Right cardiac atrium (tissue), 5 donors: ENCODE measurements at regions not wholly inside any gene's neighbourhood (a gene's known extent, or its start where the extent isn't known, plus 50 kb on each side); places are given as distances from the start of the nearest gene placed in this dataset.

Source experiments
- ATAC-seq, 2 donors: fragments of 200-7000 bp; cut with Tn5 transposase; one replicate each; pipeline versions ENCODE4 v1.8.0 to v1.9.1; 2020; ENCODE audit warnings: moderate library complexity in 2 of 2, mild to moderate bottlenecking in 1 of 2
- DNase-seq, 3 donors: peaks; one replicate each; pipeline ENCODE4 v3.0.0-alpha.2; 2020
- H3K27ac ChIP-seq: one replicate; pipeline ENCODE4 v1.5.1; 2013; ENCODE audit warnings: mild to moderate bottlenecking, low read length, control low read depth, moderate library complexity
- H3K27me3 ChIP-seq: one replicate; pipeline ENCODE4 v1.6.1; 2013; ENCODE audit not compliant: control insufficient read depth, insufficient read depth
- H3K4me1 ChIP-seq: one replicate; pipeline ENCODE4 v1.6.1; 2013; ENCODE audit warnings: low read length; ENCODE audit not compliant: control insufficient read depth, insufficient read depth
- H3K4me3 ChIP-seq: one replicate; pipeline ENCODE4 v1.5.1; 2013; ENCODE audit warnings: low read length, control low read depth
- H3K9me3 ChIP-seq: one replicate; pipeline ENCODE4 v1.6.1; 2013; ENCODE audit warnings: low read length; ENCODE audit not compliant: control insufficient read depth
- WGBS: extraction: QIAGEN DNeasy Blood & Tissue Kit; methylation state at CpG from one replicate; pipeline ENCODE4 v1.1.7; 2013; 5-methylcytosine and 5-hydroxymethylcytosine counted together
- intact Hi-C, 4 donors: fragments of 100-400 bp; cut with DNase I; formaldehyde crosslinking; loops; one replicate each; pipeline versions ENCODE4 v1.11.0 to v1.14.0; 2022 to 2023
- donor health status: healthy with polysubstance abuse.
- donor health status: DM: no; HTN: yes; CAD: no.
- donor health status: DM: no; HTN: no; CAD: no.
- donor health status: DM: no; HTN: yes; CAD: no; lungs with severe emphysema.
- donor health status: DM: yes; HTN: yes; CAD: no.

GRCh38 chr20:57053067-57053466 lies 213.4 kb downstream of the BMP7 start:
- ATAC-seq (no peak), DNase-seq (no peak)
- Histone ChIP-seq H3K4me3 (no peak overlapping the region), H3K27me3 (no peaks in the 10 kb centered on the region), H3K27ac (no peak overlapping the region), H3K4me1 (no peaks in the 10 kb centered on the region), H3K9me3 (no peaks in the 10 kb centered on the region)
- intact Hi-C loops: no loop called here
- WGBS: 89% methylated on average over 5 of the region's 5 CpGs

DNA sequence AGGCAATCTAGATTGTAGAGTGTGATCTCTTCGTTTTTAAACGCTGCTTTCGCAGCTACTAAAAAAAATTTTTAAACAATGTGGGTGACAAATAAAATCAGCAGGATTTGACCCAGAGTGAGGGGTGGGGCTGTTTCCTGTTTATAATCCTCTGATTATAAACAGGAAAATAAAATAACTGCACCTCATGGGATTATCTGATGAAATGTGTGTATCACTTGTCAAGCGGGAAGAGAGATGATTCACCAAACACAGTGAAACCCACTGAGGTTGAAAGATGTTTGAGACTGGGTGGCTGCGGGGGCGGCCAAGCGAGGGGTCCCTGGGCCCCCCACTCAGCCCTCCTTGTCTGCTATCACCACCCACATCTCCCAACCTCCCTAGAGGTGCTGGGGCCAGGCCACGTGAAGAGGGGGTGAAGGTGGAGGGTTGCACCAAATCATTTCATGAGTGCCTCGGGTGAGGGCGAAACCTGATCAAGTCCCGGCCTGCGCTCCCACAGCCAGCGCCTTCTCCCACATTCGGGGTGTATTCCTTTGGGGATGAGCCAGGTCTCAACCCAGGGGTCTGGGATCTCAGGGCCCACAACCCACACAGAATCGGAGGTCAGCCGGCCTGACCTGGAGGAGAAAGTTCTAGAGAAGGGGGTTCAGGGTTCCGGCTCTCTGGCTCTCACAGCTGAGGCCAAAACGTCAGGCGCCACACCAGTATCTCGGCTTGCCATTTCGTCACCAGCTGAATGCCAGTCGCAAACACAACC lies 212.5 kb downstream of the BMP7 start:
- ATAC-seq: no peak
- WGBS: 81% methylated on average over 22 of the region's 22 CpGs
- no peak overlapping the region for H3K27ac ChIP-seq

DNA sequence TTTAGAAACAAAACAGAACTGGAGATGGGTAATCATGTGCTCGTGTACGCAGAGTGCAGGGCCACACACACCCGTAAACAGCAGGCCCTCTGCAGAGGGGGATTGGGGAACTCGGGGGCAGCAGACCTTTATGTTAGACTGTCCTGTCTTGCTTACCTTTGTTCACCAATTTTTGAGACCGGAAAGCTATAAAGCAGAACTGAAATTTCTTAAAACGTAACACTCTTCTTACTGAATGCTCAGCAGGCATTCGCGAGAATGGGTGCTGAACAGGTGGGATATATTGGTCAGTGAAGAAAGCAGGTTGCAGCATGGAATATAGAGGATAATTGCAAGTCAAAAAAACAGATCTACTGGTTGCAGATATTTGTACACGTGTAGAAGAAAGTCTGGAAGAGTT lies 211.1 kb downstream of the BMP7 start:
- no peaks in the 10 kb centered on the region for H3K9me3 ChIP-seq
- no peak overlapping the region for H3K27ac ChIP-seq
- DNase-seq (no peak), ATAC-seq (no peak)
- no peak overlapping the region for H3K4me3 ChIP-seq
- 74% methylated on average over 9 of the region's 9 CpGs for WGBS
- no peaks in the 10 kb centered on the region for H3K4me1 ChIP-seq
- no peaks in the 10 kb centered on the region for H3K27me3 ChIP-seq
- intact Hi-C loops: no loop called here

More for the DNA sequence above, 212.5 kb downstream of the BMP7 start:
- intact Hi-C loops: no loop called here
- Histone ChIP-seq H3K4me3 (no peak overlapping the region), H3K27me3 (no peaks in the 10 kb centered on the region), H3K4me1 (no peaks in the 10 kb centered on the region), H3K9me3 (no peaks in the 10 kb centered on the region)
- no peak for DNase-seq

DNA sequence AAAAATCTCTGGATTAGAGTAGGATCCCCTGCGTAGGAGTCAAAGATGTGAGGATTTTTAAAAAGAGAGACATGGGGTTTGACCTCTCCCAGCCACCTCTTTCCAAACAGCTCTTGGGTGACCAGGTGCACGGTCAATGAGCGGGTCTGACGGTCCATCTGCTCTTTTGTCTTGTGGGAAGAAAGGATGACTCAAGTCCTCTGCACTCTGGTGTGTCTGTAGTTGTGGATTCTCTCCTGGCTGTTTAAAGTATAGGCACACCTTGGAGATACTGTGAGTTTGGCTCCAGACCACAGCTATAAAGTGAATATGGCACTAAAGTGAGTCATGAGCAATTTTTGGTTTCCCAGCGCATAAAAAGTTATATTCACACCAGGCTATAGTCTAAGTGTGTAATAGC lies 209.8 kb downstream of the BMP7 start:
- Histone ChIP-seq H3K27ac (no peak overlapping the region), H3K4me3 (no peak overlapping the region), H3K9me3 (no peaks in the 10 kb centered on the region), H3K27me3 (no peaks in the 10 kb centered on the region), H3K4me1 (no peaks in the 10 kb centered on the region)
- intact Hi-C loops: no loop called here
- no peak for ATAC-seq
- WGBS: 91% methylated on average over 5 of the region's 5 CpGs
- no peak for DNase-seq

GRCh38 chr20:57059055-57059596 lies 207.3 kb downstream of the BMP7 start:
- 76% methylated on average over 4 of the region's 4 CpGs for WGBS
- Histone ChIP-seq H3K27ac (no peak overlapping the region), H3K4me3 (no peak overlapping the region), H3K27me3 (no peaks in the 10 kb centered on the region), H3K4me1 (no peaks in the 10 kb centered on the region), H3K9me3 (no peaks in the 10 kb centered on the region)
- intact Hi-C loops: no loop called here
- DNase-seq (no peak), ATAC-seq (no peak)

GRCh38 chr20:57060407-57061050 lies 205.9 kb downstream of the BMP7 start:
- Histone ChIP-seq H3K27me3 (no peaks in the 10 kb centered on the region), H3K4me1 (no peaks in the 10 kb centered on the region), H3K27ac (no peak overlapping the region), H3K9me3 (no peaks in the 10 kb centered on the region), H3K4me3 (no peak overlapping the region)
- DNase-seq (no peak), ATAC-seq (no peak)
- 66% methylated on average over 8 of the region's 8 CpGs for WGBS
- intact Hi-C loops: no loop called here

- Histone ChIP-seq H3K27ac (no peak overlapping the region), H3K4me1 (no peaks in the 10 kb centered on the region), H3K9me3 (no peaks in the 10 kb centered on the region), H3K4me3 (no peak overlapping the region), H3K27me3 (no peaks in the 10 kb centered on the region)
- intact Hi-C loops: no loop called here
- ATAC-seq: no peak
- DNase-seq: no peak
- 35% methylated on average over 14 of the region's 14 CpGs for WGBS
Observed at GRCh38 chr20:57061051-57061900, 205.2 kb downstream of the BMP7 start.

- Histone ChIP-seq H3K4me1 (no peaks in the 10 kb centered on the region), H3K4me3 (no peak overlapping the region), H3K27me3 (no peaks in the 10 kb centered on the region), H3K27ac (no peak overlapping the region), H3K9me3 (no peaks in the 10 kb centered on the region)
- WGBS: 78% methylated on average over 4 of the region's 4 CpGs
- ATAC-seq: no peak
- DNase-seq: no peak
- intact Hi-C loops: no loop called here
Observed at GRCh38 chr20:57062241-57062640, 204.2 kb downstream of the BMP7 start.

DNA sequence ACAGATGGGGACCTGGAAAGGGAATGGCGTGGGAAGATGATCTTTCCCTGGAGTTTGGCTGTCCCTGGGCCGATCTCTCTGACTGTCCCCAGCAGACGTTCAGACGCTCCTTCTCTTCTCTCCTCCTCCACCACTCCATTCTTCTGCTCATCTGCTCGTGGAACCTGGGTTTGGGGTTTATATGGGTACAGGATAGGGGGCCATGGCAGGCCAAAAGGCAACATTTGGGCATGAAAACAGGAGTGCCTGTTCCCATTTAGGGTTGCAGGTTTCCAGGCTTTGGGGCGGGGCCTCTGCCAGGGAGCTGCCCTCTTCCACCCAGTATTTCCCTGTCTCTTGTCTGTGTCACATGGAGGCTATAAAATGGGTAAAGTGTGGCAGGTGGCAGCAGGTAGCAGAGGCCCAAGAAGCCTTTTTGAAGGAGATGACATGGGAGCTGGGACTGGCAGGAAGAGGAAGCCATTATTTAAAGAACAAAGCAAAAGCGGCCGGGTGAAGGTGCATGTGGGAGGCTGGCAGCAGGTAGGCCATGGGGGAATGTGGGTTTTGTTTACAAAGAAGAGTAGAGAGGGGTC lies 203.7 kb downstream of the BMP7 start:
- no peak overlapping the region for H3K4me3 ChIP-seq
- WGBS: 72% methylated on average over 8 of the region's 8 CpGs
- ATAC-seq: no peak
- no peak overlapping the region for H3K27ac ChIP-seq
- no peaks in the 10 kb centered on the region for H3K4me1 ChIP-seq
- H3K9me3 ChIP-seq: no peaks in the 10 kb centered on the region
- intact Hi-C loops: no loop called here
- no peak for DNase-seq
- no peaks in the 10 kb centered on the region for H3K27me3 ChIP-seq

DNA sequence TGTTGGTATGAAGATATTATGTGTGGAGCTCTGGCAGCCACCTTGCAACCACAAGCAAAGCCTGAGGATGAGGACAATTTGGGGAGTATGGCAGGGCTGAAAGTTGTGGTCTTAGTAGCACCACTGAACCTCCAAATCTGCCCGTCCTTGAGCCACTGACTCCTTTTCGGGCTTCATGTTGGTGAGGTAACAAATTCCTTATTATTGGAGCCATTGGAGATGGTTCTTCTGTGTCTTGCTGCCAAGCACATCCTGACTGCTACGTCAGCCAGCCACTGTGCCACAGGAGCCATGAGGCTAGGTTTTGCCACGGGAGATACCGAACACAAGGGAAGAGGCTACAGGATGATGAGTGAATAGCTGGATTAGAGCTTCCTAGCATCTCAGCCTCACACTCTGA lies 201.6 kb downstream of the BMP7 start:
- intact Hi-C loops: no loop called here
- Histone ChIP-seq H3K9me3 (no peaks in the 10 kb centered on the region), H3K27ac (no peak overlapping the region), H3K27me3 (no peaks in the 10 kb centered on the region), H3K4me1 (no peaks in the 10 kb centered on the region), H3K4me3 (no peak overlapping the region)
- DNase-seq: no peak
- WGBS: 80% methylated on average over 5 of the region's 5 CpGs
- no peak for ATAC-seq

- no peaks in the 10 kb centered on the region for H3K27me3 ChIP-seq
- WGBS: 27% methylated on average over 7 of the region's 7 CpGs
Observed at GRCh38 chr20:57065646-57066045, 200.8 kb downstream of the BMP7 start.

More at GRCh38 chr20:57065646-57066045, 200.8 kb downstream of the BMP7 start:
- no peaks in the 10 kb centered on the region for H3K9me3 ChIP-seq
- DNase-seq (no peak), ATAC-seq (no peak)
- H3K27ac ChIP-seq: no peak overlapping the region
- intact Hi-C loops: no loop called here
- H3K4me3 ChIP-seq: no peak overlapping the region
- no peaks in the 10 kb centered on the region for H3K4me1 ChIP-seq
